CD4-positive, alpha-beta T cell (primary cell): ENCODE measurements at regions not wholly inside any gene's neighbourhood (a gene's known extent, or its start where the extent isn't known, plus 50 kb on each side); places are given as distances from the start of the nearest gene placed in this dataset.
"Not testable (repeated sequence)": the region's sequence is repeated elsewhere in the genome, so short reads cannot be mapped to it uniquely, and the experiment has no call there.

ENCODE experiments used
- ATAC-seq: fragments of 200-7000 bp; cut with Tn5 transposase; one replicate; pipeline ENCODE4 v1.10.0; 2022; ENCODE audit warnings: mild to moderate bottlenecking; ENCODE audit not compliant: poor library complexity
- CTCF ChIA-PET: fragments of 350-600 bp; sonication (Branson Sonifier 250); formaldehyde crosslinking; loops from one replicate; lab custom pipeline; 2021; ENCODE audit warnings: antibody characterized with exemption, inconsistent platforms; lab: Charles Lee
- POLR2A ChIA-PET: fragments of 350-600 bp; sonication (Branson Sonifier 250); formaldehyde crosslinking; loops from one replicate; lab custom pipeline; 2021; ENCODE audit warnings: antibody characterized with exemption, inconsistent platforms; lab: Charles Lee
- DNase-seq, 14 experiments: peaks; one replicate each; pipeline ENCODE4 v3.0.0-alpha.2; 2013 to 2020; ENCODE audit warnings: mixed read lengths in 2 of 14
- H3K27ac ChIP-seq, 2 donors: one replicate each; pipeline versions ENCODE4 v1.5.1 to v1.7.0; 2013; ENCODE audit warnings: low read length in 2 of 2, low read depth in 1 of 2, mild to moderate bottlenecking in 1 of 2
- H3K27me3 ChIP-seq, 2 experiments: 1 replicate in 1 of 2; 2 replicates in 1 of 2; pipeline versions ENCODE4 v1.6.1 to v1.7.0; 2013; ENCODE audit warnings: low read length in 2 of 2, control low read depth in 1 of 2, mild to moderate bottlenecking in 1 of 2, moderate library complexity in 1 of 2; ENCODE audit not compliant: insufficient read depth in 2 of 2, control insufficient read depth in 1 of 2
- H3K36me3 ChIP-seq: one replicate; pipeline ENCODE4 v1.6.1; 2013; ENCODE audit warnings: low read length, control low read depth; ENCODE audit not compliant: insufficient read depth
- H3K4me1 ChIP-seq: one replicate; pipeline ENCODE4 v1.6.1; 2013; ENCODE audit warnings: low read length, control low read depth; ENCODE audit not compliant: insufficient read depth
- H3K4me3 ChIP-seq: one replicate; pipeline ENCODE4 v1.5.1; 2013; ENCODE audit warnings: mild to moderate bottlenecking, low read length, moderate library complexity
- H3K9me3 ChIP-seq, 2 experiments: 1 replicate in 1 of 2; 2 replicates in 1 of 2; pipeline versions ENCODE4 v1.6.1 to v1.7.0; 2013; ENCODE audit warnings: low read length in 2 of 2, mild to moderate bottlenecking in 2 of 2, control low read depth in 1 of 2, moderate library complexity in 1 of 2; ENCODE audit not compliant: control insufficient read depth in 1 of 2, insufficient read depth in 1 of 2
- H3K27ac Mint-ChIP-seq: one replicate; pipeline ENCODE4 v1.8.0; 2020; ENCODE audit warnings: mixed read lengths
- H3K27me3 Mint-ChIP-seq: one replicate; pipeline ENCODE4 v1.8.0; 2021; ENCODE audit warnings: mixed read lengths
- H3K36me3 Mint-ChIP-seq: one replicate; pipeline ENCODE4 v1.8.0; 2021; ENCODE audit warnings: low read depth, mixed read lengths
- H3K4me1 Mint-ChIP-seq: one replicate; pipeline ENCODE4 v1.8.0; 2021; ENCODE audit warnings: low read depth, mixed read lengths
- H3K4me3 Mint-ChIP-seq: one replicate; pipeline ENCODE4 v1.8.0; 2020; ENCODE audit warnings: mild to moderate bottlenecking, mixed read lengths
- H3K9me3 Mint-ChIP-seq: one replicate; pipeline ENCODE4 v1.8.0; 2020; ENCODE audit warnings: mixed read lengths
- CTCF ChIP-seq: fragments of 200-600 bp; IDR thresholded peaks from one replicate; pipeline ENCODE4 v1.8.0; 2022; ENCODE audit warnings: antibody characterized with exemption, mild to moderate bottlenecking
- intact Hi-C, 2 experiments: fragments of 100-400 bp; cut with DNase I in 1 of 2; cut with micrococcal nuclease in 1 of 2; formaldehyde crosslinking; loops; one replicate each; pipeline versions ENCODE4 v1.15.1 to v1.9.0; 2023 to 2025; cut with DNase I, micrococcal nuclease

DNA sequence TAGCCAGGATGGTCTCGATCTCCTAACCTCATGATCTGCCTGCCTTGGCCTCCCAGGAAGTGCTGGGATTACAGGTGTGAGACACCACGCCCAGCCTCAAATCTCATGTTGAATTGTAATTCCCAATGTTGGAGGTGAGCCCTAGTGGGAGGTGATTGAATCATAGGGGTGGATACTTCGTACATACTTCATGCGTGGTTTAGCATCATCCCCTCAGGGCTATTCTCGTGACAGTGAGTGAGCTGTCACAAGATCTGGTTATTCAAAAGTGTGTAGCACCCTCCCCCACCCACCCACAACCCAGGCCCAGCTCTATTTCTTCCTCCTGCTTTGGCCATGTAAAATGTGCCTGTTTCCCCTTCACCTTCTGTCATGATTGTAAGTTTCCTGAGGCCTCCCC, 236.9 kb upstream of the IL12A start:
- Histone ChIP-seq H3K9me3 (peaks cover 6 to 14% of the 10 kb centered on the region in 2 experiments), H3K36me3 (no peaks in the 10 kb centered on the region), H3K4me1 (no peaks in the 10 kb centered on the region), H3K27ac (no peak overlapping the region), H3K4me3 (no peak overlapping the region), H3K27me3 (no peaks in the 10 kb centered on the region)
- H3K27me3 Mint-ChIP-seq = no peaks in the 10 kb centered on the region
- no peak overlapping the region for H3K27ac Mint-ChIP-seq
- H3K4me1 Mint-ChIP-seq = no peaks in the 10 kb centered on the region
- POLR2A ChIA-PET = no interaction called here
- CTCF ChIA-PET = no interaction called here
- ATAC-seq = no peak
- H3K9me3 Mint-ChIP-seq = no peaks in the 10 kb centered on the region
- TF ChIP-seq CTCF = no peak
- no peak overlapping the region for H3K4me3 Mint-ChIP-seq
- intact Hi-C loops = no loop called here
- H3K36me3 Mint-ChIP-seq = no peaks in the 10 kb centered on the region
- no peak for DNase-seq

- DNase-seq, H3K4me1 Mint-ChIP-seq, CTCF ChIA-PET, H3K9me3 Mint-ChIP-seq, H3K36me3 ChIP-seq, H3K36me3 Mint-ChIP-seq, H3K27ac Mint-ChIP-seq, POLR2A ChIA-PET, H3K4me1 ChIP-seq, H3K27ac ChIP-seq, H3K4me3 Mint-ChIP-seq, intact Hi-C loops, H3K4me3 ChIP-seq, ATAC-seq: not testable (repeated sequence)
- H3K9me3 ChIP-seq = peaks cover 6 to 14% of the 10 kb centered on the region in 2 experiments
- peaks cover 18% of the 10 kb centered on the region for H3K27me3 Mint-ChIP-seq
- peaks cover 5 to 10% of the 10 kb centered on the region in 2 experiments for H3K27me3 ChIP-seq
Observed at GRCh38 chr3:159756279-159757207, 232.1 kb upstream of the IL12A start.

DNA sequence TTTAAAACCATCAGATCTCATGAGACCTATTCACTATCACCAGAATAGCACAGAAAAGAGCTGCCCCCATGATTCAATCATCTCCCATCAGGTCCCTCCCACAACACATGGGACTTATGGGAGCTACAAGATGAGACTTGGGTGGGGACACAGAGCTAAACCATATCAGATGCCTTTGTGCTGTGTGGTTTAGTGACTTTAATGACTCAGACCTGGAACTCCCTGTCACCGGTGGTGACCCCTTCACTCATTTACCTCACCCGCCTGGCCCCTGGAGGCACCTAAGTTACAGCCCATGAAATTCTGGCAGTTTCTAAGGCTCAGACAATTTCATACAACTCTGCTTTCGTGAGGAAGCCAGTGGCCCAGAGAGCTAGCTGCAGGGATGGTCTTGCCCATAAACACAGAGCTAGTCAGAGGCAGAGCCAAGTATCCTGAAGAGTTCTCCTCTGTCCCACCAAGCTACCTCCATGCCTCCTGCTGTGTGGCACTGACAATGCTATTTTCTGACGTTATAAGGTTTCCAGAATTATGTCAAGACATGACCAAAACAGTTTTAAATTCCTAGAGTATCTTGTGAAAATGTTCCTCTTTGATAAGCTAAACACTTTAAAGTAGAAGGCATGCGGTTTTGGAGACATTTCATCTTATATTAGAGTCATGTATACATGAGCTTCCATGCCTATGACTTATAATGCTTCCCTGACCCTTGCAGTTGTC, 231.1 kb upstream of the IL12A start:
- Mint-ChIP-seq H3K4me1 (no peaks in the 10 kb centered on the region), H3K4me3 (no peak overlapping the region), H3K9me3 (no peaks in the 10 kb centered on the region), H3K27me3 (peaks cover 27% of the 10 kb centered on the region), H3K27ac (no peak overlapping the region), H3K36me3 (no peaks in the 10 kb centered on the region)
- ChIA-PET CTCF (no interaction called here), POLR2A (no interaction called here)
- H3K27me3 ChIP-seq = peaks cover 12 to 18% of the 10 kb centered on the region in 2 experiments
- H3K36me3 ChIP-seq = no peaks in the 10 kb centered on the region
- DNase-seq (no peak), ATAC-seq (no peak)
- H3K4me3 ChIP-seq = no peak overlapping the region
- H3K9me3 ChIP-seq = peaks cover 6 to 14% of the 10 kb centered on the region in 2 experiments
- H3K27ac ChIP-seq = no peak overlapping the region
- no peak for TF ChIP-seq CTCF
- H3K4me1 ChIP-seq = no peaks in the 10 kb centered on the region
- intact Hi-C loops = no loop called here
